GM11168 (cell line): ENCODE measurements at regions not wholly inside any gene's neighbourhood (a gene's known extent, or its start where the extent isn't known, plus 50 kb on each side); places are given as distances from the start of the nearest gene placed in this dataset.

Source experiments
- in situ Hi-C: fragments of 300-500 bp; cut with MboI; formaldehyde crosslinking; loops from one replicate; pipeline ENCODE4 v1.12.0; 2022; ENCODE audit warnings: low sequenced_read_pairs; ENCODE audit not compliant: unreplicated experiment

GRCh38 chr2:128379021-128380015 lies 60.6 kb upstream of the HS6ST1 start:
- in situ Hi-C loops: no loop called here

DNA sequence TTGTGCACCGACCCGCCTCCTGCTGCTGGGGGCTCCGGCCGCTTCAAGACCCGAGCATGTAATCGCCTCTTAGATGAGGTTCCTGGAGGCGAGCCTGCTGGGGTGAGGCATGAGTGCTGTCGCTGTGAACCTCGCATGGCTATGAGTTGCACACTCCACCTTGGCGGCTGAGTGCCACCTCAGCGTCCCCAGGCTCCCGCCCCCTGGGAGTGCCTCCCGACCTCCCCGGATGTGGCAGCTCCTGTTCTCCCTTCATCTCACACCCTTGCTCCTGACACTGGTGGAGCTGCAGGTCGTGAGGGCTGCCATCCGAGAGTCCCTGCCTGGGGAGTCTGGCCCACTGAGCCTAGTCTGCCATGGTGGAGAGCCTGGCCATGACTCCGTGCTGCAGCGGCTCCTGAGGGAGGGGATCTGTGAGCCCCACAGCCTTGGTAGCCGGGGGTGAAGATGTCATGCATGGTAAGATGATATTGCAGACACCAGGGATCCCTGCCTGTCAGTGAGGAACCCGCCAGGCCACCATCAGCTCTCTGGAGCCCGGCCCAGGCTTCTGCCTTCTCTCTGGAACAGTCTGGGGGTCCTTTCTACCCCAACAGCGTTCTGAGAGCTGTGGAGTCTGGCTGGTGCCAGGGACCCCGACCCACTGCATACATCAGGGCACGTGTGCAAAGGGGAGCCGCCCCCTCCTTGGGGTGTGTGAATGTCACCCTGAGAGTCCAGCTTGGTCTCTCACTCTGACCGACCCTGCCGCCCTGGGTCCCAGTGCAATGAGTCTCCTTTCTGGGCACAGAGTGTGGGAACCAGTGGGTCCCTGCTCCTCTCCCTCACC lies 61.6 kb upstream of the HS6ST1 start:
- in situ Hi-C loops: no loop called here

DNA sequence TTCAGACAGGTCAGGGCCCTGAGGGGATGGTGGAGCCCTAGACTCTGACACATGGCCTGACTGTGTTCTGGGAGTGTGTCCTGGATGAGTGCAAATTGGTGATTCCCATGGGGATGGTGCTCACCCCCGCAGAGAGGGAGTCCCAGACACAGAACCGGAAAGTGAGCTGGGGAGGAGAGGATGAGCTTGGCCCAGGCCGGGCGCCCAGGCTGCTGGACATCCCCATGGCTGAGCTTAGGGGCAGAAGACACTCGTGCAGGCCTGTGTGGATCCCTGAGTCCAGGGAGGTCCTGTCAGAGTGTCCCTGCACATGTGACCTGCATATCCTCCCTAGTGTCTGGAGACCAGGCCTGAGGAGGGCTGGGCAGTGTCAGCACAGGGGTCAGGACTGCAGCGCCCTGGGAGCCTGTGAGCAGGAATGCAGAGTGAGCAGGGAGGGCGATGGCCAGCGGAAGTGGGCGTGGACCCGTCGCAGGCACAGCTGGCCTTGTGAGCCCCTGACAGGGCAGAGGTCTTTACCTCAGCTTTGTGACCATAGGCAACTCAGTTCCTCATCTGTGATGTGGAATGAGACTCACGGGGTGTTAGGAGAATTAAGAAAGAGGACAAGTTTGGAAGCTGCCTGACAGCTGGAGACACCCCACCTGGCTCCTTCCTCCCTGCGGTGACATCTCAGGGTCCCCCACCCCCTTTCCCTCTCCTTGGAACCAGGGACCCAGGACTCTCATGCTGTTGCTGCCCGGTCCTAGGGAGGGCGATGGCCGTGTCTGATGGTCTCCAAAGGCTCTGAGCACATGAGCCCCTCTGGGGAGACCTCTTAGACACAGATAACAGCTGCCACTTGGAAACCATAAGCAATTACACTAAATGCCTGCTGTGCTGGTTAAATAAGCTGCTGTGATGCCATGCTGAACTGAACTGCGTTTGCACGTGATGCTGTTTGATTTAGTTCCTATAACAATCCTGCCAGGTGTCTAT lies 62.6 kb upstream of the HS6ST1 start:
- in situ Hi-C loops: no loop called here

- in situ Hi-C loops: no loop called here
These were observed 65.8 kb upstream of the HS6ST1 start for GRCh38 chr2:128384446-128384845.

- in situ Hi-C loops: no loop called here
These were observed 66.3 kb upstream of the HS6ST1 start for GRCh38 chr2:128384956-128385355.

GRCh38 chr2:128385365-128385764 lies 66.7 kb upstream of the HS6ST1 start:
- in situ Hi-C loops: no loop called here

- in situ Hi-C loops: no loop called here
These were observed 67.4 kb upstream of the HS6ST1 start for GRCh38 chr2:128386066-128386465.

GRCh38 chr2:128388499-128388941 lies 69.9 kb upstream of the HS6ST1 start:
- in situ Hi-C loops: no loop called here

- in situ Hi-C loops: no loop called here
These were observed 70.9 kb upstream of the HS6ST1 start for GRCh38 chr2:128389388-128390086.

DNA sequence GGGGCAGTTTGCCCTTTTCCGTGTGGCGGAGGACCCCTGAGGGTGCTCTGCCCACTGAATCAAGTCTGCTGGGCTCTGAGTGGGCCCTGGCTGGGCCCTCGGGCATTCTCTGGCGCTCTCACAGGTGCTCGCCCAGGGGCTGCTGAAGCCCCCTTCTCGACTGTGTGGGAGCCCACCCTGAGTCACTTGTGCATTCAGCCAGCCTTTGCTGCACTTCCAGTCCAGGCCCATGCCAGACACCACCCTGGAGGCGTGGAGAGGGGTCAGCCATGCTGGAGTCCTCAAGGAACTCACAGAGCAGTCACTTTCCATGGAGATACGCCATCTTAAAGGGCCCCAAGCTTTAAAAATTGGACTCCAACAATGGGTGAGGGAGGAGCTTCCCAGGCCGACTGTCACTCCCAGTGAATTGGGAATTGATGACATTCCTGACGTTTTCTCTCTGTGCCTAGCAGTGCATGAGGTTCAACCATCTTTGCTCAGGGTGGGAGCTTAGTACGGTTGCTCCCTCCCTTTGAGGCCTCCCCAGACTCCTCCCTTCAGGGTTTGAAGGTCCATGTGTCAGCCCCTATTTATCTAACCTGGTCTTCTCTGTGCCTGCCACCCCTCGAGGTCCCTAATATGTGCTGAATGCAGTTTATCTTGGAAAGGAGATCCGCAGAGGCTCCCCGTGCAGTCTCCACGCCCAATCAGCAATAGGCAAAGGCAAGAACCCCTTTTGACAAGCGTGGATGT lies 71.8 kb upstream of the HS6ST1 start:
- in situ Hi-C loops: no loop called here

DNA sequence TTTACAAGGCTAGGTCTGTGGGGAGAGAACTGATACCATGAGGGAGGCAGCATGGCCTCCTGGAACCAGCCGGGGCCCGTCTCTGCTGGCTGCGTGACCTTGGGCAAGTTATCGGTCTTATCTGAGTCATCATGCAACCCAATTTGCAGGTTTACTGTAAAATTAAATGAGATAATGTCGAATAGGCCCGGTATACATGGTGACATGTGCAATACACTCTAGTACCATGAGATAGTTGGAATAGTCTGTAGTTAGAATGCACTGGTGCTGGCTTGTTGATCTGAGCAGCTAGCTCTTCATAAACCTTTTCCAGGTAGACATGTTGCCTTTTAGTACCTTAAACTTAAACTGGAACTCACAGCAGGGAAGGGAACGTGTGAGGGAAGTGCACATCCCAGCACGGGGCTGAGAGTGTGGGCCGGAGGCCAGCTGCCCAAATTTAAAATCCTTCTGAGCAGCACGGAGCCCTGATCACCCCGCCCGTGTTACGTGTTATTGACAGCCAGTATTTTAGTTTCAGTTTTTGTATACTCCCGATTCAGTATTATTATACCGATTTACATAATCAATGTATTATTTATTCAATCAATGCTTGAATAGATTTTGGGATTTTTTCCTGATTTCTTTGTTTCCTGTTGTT lies 72.4 kb upstream of the HS6ST1 start:
- in situ Hi-C loops: no loop called here

- in situ Hi-C loops: no loop called here
These were observed 73.0 kb upstream of the HS6ST1 start for GRCh38 chr2:128391679-128392078.

- in situ Hi-C loops: no loop called here
These were observed 73.5 kb upstream of the HS6ST1 start for GRCh38 chr2:128392207-128392606.

- in situ Hi-C loops: no loop called here
These were observed 75.5 kb upstream of the HS6ST1 start for GRCh38 chr2:128394007-128394730.

- in situ Hi-C loops: no loop called here
These were observed 76.5 kb upstream of the HS6ST1 start for GRCh38 chr2:128395196-128395595.

- in situ Hi-C loops: no loop called here
These were observed 77.2 kb upstream of the HS6ST1 start for GRCh38 chr2:128395640-128396499.

DNA sequence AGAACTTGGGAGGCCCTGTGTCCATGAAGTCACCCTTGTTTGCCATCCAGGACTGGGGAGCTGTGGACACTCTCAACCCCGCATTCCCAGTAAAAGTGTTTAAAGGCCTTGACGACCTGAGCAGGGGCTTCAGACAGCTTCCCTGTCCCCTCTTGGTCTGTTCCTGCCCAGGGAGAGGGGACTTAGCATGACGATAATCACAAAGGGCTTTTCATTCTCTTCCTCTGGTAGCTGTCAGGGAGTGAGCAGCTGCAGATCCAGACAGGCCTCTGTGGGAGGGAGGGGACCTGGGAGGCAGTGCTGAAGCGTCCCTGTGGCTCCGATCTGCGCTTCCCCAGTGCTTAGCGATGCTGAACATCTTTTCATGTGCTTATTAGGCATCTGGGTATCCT lies 77.8 kb upstream of the HS6ST1 start:
- in situ Hi-C loops: no loop called here
